GM20000 (cell line): ENCODE measurements at regions not wholly inside any gene's neighbourhood (a gene's known extent, or its start where the extent isn't known, plus 50 kb on each side); places are given as distances from the start of the nearest gene placed in this dataset.

Source experiments
- DNase-seq: peaks from one replicate; pipeline ENCODE4 v3.0.0; 2012; ENCODE audit warnings: low spot score
- CTCF ChIP-seq: IDR thresholded peaks from 2 replicates; pipeline ENCODE4 v1.5.1; 2012; ENCODE audit warnings: mild to moderate bottlenecking, control low read depth; ENCODE audit errors: extremely low read depth, missing control alignments

- TF ChIP-seq CTCF = no peak
- DNase-seq = no peak
These were observed 187.2 kb downstream of the TLE3 start for GRCh38 chr15:69910514-69910913.

GRCh38 chr15:69912116-69912515 is 185.6 kb downstream of the TLE3 start:
- no peak for DNase-seq
- TF ChIP-seq CTCF = no peak

DNA sequence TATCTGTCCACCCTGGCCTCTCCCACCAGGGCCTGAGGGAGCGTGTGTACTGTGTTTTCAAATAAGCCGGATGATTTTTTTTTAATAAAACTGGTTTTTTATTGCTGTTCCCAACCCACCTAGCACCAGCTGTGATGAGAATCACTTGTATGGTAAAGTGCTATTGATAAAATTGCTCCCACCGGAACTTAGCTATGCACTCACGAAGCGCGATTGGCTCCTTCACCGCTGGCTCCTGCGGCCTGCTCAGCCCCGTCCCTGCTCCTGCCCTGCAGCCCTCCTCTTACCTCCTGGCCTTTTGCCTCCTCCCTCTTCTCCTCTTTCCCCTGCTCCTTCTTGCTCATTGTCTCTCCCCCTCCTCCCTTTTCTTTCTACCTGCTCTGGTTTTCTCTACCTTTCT is 183.7 kb downstream of the TLE3 start:
- no peak for DNase-seq
- TF ChIP-seq CTCF = no peak

DNA sequence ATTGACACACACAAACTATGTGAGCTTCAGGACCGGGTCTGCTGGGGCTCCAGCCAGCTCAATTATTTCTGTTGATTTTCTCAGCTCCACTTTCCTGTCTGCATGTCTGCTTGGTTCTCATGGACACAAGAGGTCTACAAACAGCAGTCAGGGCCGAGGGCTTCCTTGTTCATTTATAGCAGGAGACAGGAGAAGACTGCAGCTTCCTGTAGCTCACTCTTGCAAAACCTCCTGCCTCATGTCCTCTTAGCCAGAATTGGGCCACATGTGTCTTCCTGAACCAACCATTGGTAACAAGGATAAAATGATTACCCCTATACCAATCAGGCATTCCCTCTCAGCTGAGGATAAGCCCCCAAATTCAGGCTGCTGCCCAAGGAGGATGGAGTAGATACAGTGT is 182.8 kb downstream of the TLE3 start:
- no peak for TF ChIP-seq CTCF
- no peak for DNase-seq

- DNase-seq = no peak
- TF ChIP-seq CTCF = no peak
These were observed 181.4 kb downstream of the TLE3 start for GRCh38 chr15:69916169-69916785.

DNA sequence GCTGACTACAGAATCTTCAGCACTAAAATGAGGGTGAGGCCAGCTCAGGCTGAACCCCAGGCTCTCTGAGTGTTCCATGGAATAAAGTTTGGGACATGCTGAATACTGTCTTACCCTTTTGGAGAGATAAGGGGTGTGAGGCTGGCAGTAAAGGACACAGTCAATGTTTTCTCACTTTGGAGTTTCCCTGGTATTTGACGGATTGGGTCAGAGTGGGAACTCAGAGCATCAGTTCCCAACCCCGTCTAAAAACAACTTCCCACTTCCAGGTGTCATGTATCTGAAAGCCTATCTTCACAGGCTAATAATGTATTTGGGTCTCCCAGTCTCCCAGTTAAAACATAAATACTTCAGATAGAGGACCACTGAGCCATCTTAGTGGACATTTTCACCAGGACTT is 180.7 kb downstream of the TLE3 start:
- DNase-seq = no peak
- TF ChIP-seq CTCF = no peak

GRCh38 chr15:69919816-69920215 is 177.9 kb downstream of the TLE3 start:
- TF ChIP-seq CTCF = no peak
- DNase-seq = no peak
